ENCODE measurements at regions not wholly inside any gene's neighbourhood (a gene's known extent, or its start where the extent isn't known, plus 50 kb on each side); places are given as distances from the start of the nearest gene placed in this dataset.

GRCh38 chr1:193348769-193349535 is 162.5 kb upstream of the B3GALT2 start:
- no peaks in the 10 kb centered on the region for H3K36me3 ChIP-seq
- H3K27me3 Mint-ChIP-seq (ENCODE audit: insufficient read depth, low read depth): no peaks in the 10 kb centered on the region

GRCh38 chr1:193348091-193348768 is 161.8 kb upstream of the B3GALT2 start:
- Histone ChIP-seq H3K79me2 (ENCODE audit: low read depth) (no peaks in the 10 kb centered on the region), H3K4me1 (peaks cover 6% of the 10 kb centered on the region), H2AFZ (replicated peaks) (peak overlapping the region; percentile 42), H4K20me1 (ENCODE audit: low read depth) (no peaks in the 10 kb centered on the region), H3F3A (ENCODE audit: low read depth) (no peaks in the 10 kb centered on the region), H3K4me2 (no peak overlapping the region), H3K27ac (no peak overlapping the region), H3K4me3 (no peak overlapping the region), H3K9me3 (ENCODE audit: low read depth) (no peaks in the 10 kb centered on the region), H3K9ac (no peak overlapping the region), H3K36me3 (no peaks in the 10 kb centered on the region), H3K27me3 (no peaks in the 10 kb centered on the region)
- Mint-ChIP-seq H3K27me3 (ENCODE audit: insufficient read depth, low read depth) (no peaks in the 10 kb centered on the region), H3K27ac (no peak overlapping the region), H3K36me3 (no peaks in the 10 kb centered on the region), H3K4me1 (no peaks in the 10 kb centered on the region), H3K4me3 (no peak overlapping the region), H3K9me3 (no peaks in the 10 kb centered on the region)
- peak; percentile 22 for DNase-seq (ENCODE audit: low spot score)
- TF ChIP-seq EZH2phosphoT487 (IDR thresholded peaks at IDR 0.05) (no peak), EZH2 (IDR thresholded peaks at IDR 0.05) (no peak), CTCF (IDR thresholded peaks at IDR 0.05) (no peak)

More at GRCh38 chr1:193348769-193349535, 162.5 kb upstream of the B3GALT2 start:
- Histone ChIP-seq H3K9ac (no peak overlapping the region), H3K4me2 (no peak overlapping the region), H3K9me3 (ENCODE audit: low read depth) (no peaks in the 10 kb centered on the region), H3F3A (ENCODE audit: low read depth) (no peaks in the 10 kb centered on the region), H3K79me2 (ENCODE audit: low read depth) (no peaks in the 10 kb centered on the region), H2AFZ (replicated peaks) (peak overlapping the region; percentile 42), H3K4me3 (no peak overlapping the region), H4K20me1 (ENCODE audit: low read depth) (no peaks in the 10 kb centered on the region), H3K27ac (no peak overlapping the region), H3K4me1 (peaks cover 6% of the 10 kb centered on the region), H3K27me3 (no peaks in the 10 kb centered on the region)
- Mint-ChIP-seq H3K36me3 (no peaks in the 10 kb centered on the region), H3K27ac (no peak overlapping the region), H3K4me1 (no peaks in the 10 kb centered on the region), H3K4me3 (no peak overlapping the region), H3K9me3 (no peaks in the 10 kb centered on the region)
- DNase-seq (ENCODE audit: low spot score): no peak
- TF ChIP-seq EZH2 (IDR thresholded peaks at IDR 0.05) (no peak), EZH2phosphoT487 (IDR thresholded peaks at IDR 0.05) (no peak), CTCF (IDR thresholded peaks at IDR 0.05) (no peak)

GRCh38 chr1:193346085-193346484 is 159.7 kb upstream of the B3GALT2 start:
- TF ChIP-seq EZH2phosphoT487 (IDR thresholded peaks at IDR 0.05) (no peak), CTCF (IDR thresholded peaks at IDR 0.05) (no peak), EZH2 (IDR thresholded peaks at IDR 0.05) (no peak)
- Histone ChIP-seq H3K36me3 (no peaks in the 10 kb centered on the region), H3K27me3 (no peaks in the 10 kb centered on the region), H3K4me1 (peaks cover 6% of the 10 kb centered on the region), H2AFZ (replicated peaks) (no peak overlapping the region), H4K20me1 (ENCODE audit: low read depth) (no peaks in the 10 kb centered on the region), H3F3A (ENCODE audit: low read depth) (no peaks in the 10 kb centered on the region), H3K9ac (no peak overlapping the region), H3K4me3 (no peak overlapping the region), H3K9me3 (ENCODE audit: low read depth) (no peaks in the 10 kb centered on the region), H3K4me2 (no peak overlapping the region), H3K79me2 (ENCODE audit: low read depth) (no peaks in the 10 kb centered on the region), H3K27ac (no peak overlapping the region)
- Mint-ChIP-seq H3K4me3 (no peak overlapping the region), H3K4me1 (no peaks in the 10 kb centered on the region), H3K9me3 (no peaks in the 10 kb centered on the region), H3K27me3 (ENCODE audit: insufficient read depth, low read depth) (no peaks in the 10 kb centered on the region), H3K27ac (no peak overlapping the region), H3K36me3 (no peaks in the 10 kb centered on the region)
- DNase-seq (ENCODE audit: low spot score): no peak

Measured in neural progenitor cell (in vitro differentiated cells).